ENCODE measurements at regions not wholly inside any gene's neighbourhood (a gene's known extent, or its start where the extent isn't known, plus 50 kb on each side); places are given as distances from the start of the nearest gene placed in this dataset.

GRCh38 chr1:8109216-8109615 lies 83.1 kb upstream of the ERRFI1 start:
- Histone ChIP-seq H3K36me3 (no peaks in the 10 kb centered on the region), H3K9me3 (no peaks in the 10 kb centered on the region), H3K4me3 (no peak overlapping the region), H3K27me3 (no peaks in the 10 kb centered on the region), H3K27ac (no peak overlapping the region), H3K4me1 (peaks cover 0 to 33% (median 8%) of the 10 kb centered on the region in 4 donors)
- intact Hi-C loops (cut with DNase I; ENCODE audit: low total_unique reads): no loop called here
- no peak for DNase-seq
- TF ChIP-seq, protein P1, sequence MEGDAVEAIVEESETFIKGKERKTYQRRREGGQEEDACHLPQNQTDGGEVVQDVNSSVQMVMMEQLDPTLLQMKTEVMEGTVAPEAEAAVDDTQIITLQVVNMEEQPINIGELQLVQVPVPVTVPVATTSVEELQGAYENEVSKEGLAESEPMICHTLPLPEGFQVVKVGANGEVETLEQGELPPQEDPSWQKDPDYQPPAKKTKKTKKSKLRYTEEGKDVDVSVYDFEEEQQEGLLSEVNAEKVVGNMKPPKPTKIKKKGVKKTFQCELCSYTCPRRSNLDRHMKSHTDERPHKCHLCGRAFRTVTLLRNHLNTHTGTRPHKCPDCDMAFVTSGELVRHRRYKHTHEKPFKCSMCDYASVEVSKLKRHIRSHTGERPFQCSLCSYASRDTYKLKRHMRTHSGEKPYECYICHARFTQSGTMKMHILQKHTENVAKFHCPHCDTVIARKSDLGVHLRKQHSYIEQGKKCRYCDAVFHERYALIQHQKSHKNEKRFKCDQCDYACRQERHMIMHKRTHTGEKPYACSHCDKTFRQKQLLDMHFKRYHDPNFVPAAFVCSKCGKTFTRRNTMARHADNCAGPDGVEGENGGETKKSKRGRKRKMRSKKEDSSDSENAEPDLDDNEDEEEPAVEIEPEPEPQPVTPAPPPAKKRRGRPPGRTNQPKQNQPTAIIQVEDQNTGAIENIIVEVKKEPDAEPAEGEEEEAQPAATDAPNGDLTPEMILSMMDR (IDR thresholded peaks at IDR 0.05): no peak

GRCh38 chr1:8107897-8108296 lies 81.8 kb upstream of the ERRFI1 start:
- DNase-seq: no peak
- H3K36me3 ChIP-seq: no peaks in the 10 kb centered on the region
- TF ChIP-seq, protein P1 (IDR thresholded peaks at IDR 0.05): no peak
- H3K4me1 ChIP-seq: peaks cover 0 to 20% (median 3%) of the 10 kb centered on the region in 4 donors
- no peak overlapping the region for H3K27ac ChIP-seq
- no peaks in the 10 kb centered on the region for H3K27me3 ChIP-seq
- intact Hi-C loops (cut with DNase I; ENCODE audit: low total_unique reads): no loop called here
- H3K4me3 ChIP-seq: no peak overlapping the region
- H3K9me3 ChIP-seq: no peaks in the 10 kb centered on the region

DNA sequence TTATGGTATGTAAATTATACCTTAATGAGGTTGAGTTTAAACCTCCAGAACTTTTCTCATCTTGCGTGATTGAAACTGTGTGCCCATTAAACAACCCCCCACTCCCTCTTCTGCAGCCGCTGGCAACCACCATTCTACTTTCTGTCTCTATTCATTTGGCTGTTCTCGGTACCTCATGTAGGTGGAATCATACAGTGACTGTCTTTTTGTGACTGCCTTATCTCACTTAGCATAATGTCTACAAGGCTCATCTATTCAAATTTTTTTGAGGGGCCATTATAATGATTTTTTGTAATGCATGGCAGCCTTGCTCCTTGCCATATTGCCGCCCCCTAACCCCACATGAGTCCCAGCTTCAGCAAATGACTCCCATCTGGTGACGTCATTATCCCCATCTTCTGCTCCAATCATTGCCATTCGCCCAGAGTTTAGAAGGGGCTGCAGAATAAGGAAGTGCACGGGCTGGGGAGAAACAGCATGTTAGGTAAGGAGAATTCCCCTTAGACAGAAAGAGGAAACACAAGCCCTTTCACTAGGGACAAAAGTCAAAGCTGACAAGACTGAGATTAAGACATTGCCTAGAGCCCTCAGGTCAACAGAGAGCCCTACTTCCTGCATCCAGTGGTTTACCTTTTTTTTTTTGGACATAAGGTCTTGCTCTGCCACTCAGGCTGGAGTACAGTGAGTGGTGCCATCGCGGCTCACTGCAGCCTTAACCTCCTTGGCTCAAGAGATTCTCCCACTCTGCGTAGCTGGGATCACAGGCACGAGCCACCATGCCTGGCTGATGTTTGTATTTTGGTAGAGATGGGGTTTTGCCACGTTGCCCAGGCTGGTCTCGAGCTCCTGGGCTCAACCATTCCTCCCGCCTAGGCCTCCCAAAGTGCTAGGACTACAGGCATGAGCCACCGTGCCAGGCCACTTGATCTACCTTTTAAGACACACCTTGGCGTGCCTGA lies 78.4 kb upstream of the ERRFI1 start:
- no peaks in the 10 kb centered on the region for H3K9me3 ChIP-seq
- H3K4me1 ChIP-seq: peaks cover 0 to 4% (median 0%) of the 10 kb centered on the region in 4 donors
- intact Hi-C loops (cut with DNase I; ENCODE audit: low total_unique reads): no loop called here
- H3K36me3 ChIP-seq: no peaks in the 10 kb centered on the region
- no peak overlapping the region for H3K27ac ChIP-seq
- no peaks in the 10 kb centered on the region for H3K27me3 ChIP-seq
- TF ChIP-seq, protein P1 (IDR thresholded peaks at IDR 0.05): no peak
- no peak for DNase-seq
- H3K4me3 ChIP-seq: no peak overlapping the region

DNA sequence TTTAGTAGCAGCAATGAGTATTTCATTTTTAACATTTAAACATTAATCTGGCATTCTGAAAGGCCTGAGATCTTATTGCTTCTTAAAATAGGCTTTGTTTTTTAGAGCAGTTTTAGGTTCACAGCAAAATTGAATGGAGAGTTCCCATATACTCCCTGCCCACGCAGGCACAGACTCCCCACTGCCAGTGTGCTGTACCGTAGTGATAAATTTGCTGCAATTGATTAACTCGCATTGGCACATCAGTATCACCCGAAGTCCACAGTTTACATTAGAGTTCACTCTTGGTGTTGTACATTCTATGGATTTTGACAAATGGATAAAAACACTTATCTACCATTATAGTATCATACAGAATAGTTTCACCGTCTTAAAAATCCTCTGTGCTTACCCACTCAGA lies 71.8 kb upstream of the ERRFI1 start:
- Histone ChIP-seq H3K4me3 (no peak overlapping the region), H3K36me3 (no peaks in the 10 kb centered on the region), H3K27ac (peak overlapping the region; percentile 72 to 84), H3K4me1 (peaks cover 7 to 50% (median 18%) of the 10 kb centered on the region in 4 donors), H3K9me3 (no peaks in the 10 kb centered on the region), H3K27me3 (no peaks in the 10 kb centered on the region)
- intact Hi-C loops (cut with DNase I; ENCODE audit: low total_unique reads): no loop called here
- TF ChIP-seq, protein P1 (IDR thresholded peaks at IDR 0.05): no peak
- DNase-seq: no peak

GRCh38 chr1:8097077-8097799 lies 71.1 kb upstream of the ERRFI1 start:
- no peaks in the 10 kb centered on the region for H3K27me3 ChIP-seq
- H3K4me1 ChIP-seq: peaks cover 7 to 50% (median 18%) of the 10 kb centered on the region in 4 donors
- no peak overlapping the region for H3K4me3 ChIP-seq
- intact Hi-C loops (cut with DNase I; ENCODE audit: low total_unique reads): no loop called here
- TF ChIP-seq, protein P1 (IDR thresholded peaks at IDR 0.05): no peak
- H3K9me3 ChIP-seq: no peaks in the 10 kb centered on the region
- peak overlapping the region; percentile 72 to 84 for H3K27ac ChIP-seq
- no peaks in the 10 kb centered on the region for H3K36me3 ChIP-seq
- DNase-seq: no peak
